ENCODE measurements at regions not wholly inside any gene's neighbourhood (a gene's known extent, or its start where the extent isn't known, plus 50 kb on each side); places are given as distances from the start of the nearest gene placed in this dataset.

GRCh38 chr1:98047171-98047570, 126.3 kb upstream of the DPYD start:
- TF ChIP-seq CTCF (IDR thresholded peaks at IDR 0.05), result no peak
- 48 to 68% methylated on average over 1 of the region's 1 CpG for WGBS, 2 donors
- H3K4me3 ChIP-seq (ENCODE audit: low read depth, poor library complexity, severe bottlenecking), result no peak overlapping the region
- DNase-seq (ENCODE audit: low spot score in 2 of 2), result no peak
- intact Hi-C loops (cut with DNase I; ENCODE audit: low total_unique reads), result loop anchor here (10.0 kb wide), 1 partner anchor 1072 kb away; no protein-coding TSS in a partner anchor

- TF ChIP-seq POLR2A (IDR thresholded peaks at IDR 0.05), result no peak
- no peak for TF ChIP-seq CTCF (IDR thresholded peaks at IDR 0.05)
- intact Hi-C loops (cut with DNase I; ENCODE audit: low total_unique reads), result loop anchor here (10.0 kb wide), 1 partner anchor 1071 kb away; no protein-coding TSS in a partner anchor
- H3K4me3 ChIP-seq (ENCODE audit: low read depth, poor library complexity, severe bottlenecking), result no peak overlapping the region
- no peak for DNase-seq (ENCODE audit: low spot score in 2 of 2)
- 4 to 6% methylated on average over 39 to 48 of the region's 51 CpGs for WGBS, 2 donors
Measured at GRCh38 chr1:98045767-98046641, 125.2 kb upstream of the DPYD start.

GRCh38 chr1:98045211-98045766, 124.5 kb upstream of the DPYD start:
- TF ChIP-seq POLR2A (IDR thresholded peaks at IDR 0.05) (no peak), CTCF (IDR thresholded peaks at IDR 0.05) (no peak)
- 1 to 5% methylated on average over 15 to 44 of the region's 48 CpGs for whole genome bisulfite sequencing, 2 donors
- H3K4me3 ChIP-seq (ENCODE audit: low read depth, poor library complexity, severe bottlenecking), result no peak overlapping the region

GRCh38 chr1:98044766-98045165, 123.9 kb upstream of the DPYD start:
- intact Hi-C loops (cut with DNase I; ENCODE audit: low total_unique reads), result loop anchor here (10.0 kb wide), 1 partner anchor 1070 kb away; no protein-coding TSS in a partner anchor
- no peak for TF ChIP-seq POLR2A (IDR thresholded peaks at IDR 0.05)
- no peak for TF ChIP-seq CTCF (IDR thresholded peaks at IDR 0.05)
- WGBS, 2 donors, result 14% methylated on average over 16 of the region's 16 CpGs
- DNase-seq (ENCODE audit: low spot score in 2 of 2), result no peak
- H3K4me3 ChIP-seq (ENCODE audit: low read depth, poor library complexity, severe bottlenecking), result no peak overlapping the region

More at GRCh38 chr1:98045211-98045766, 124.5 kb upstream of the DPYD start:
- no peak for DNase-seq (ENCODE audit: low spot score in 2 of 2)
- intact Hi-C loops (cut with DNase I; ENCODE audit: low total_unique reads), result loop anchor here (10.0 kb wide), 1 partner anchor 1070 kb away; no protein-coding TSS in a partner anchor

- no peak overlapping the region for H3K4me3 ChIP-seq (ENCODE audit: low read depth, poor library complexity, severe bottlenecking)
- DNase-seq (ENCODE audit: low spot score in 2 of 2), result no peak
- TF ChIP-seq POLR2A (IDR thresholded peaks at IDR 0.05) (no peak), CTCF (IDR thresholded peaks at IDR 0.05) (no peak)
- intact Hi-C loops (cut with DNase I; ENCODE audit: low total_unique reads), result loop anchor here (10.0 kb wide), 1 partner anchor 1069 kb away; no protein-coding TSS in a partner anchor
- WGBS, 2 donors, result 24 to 32% methylated on average over 12 of the region's 12 CpGs
Measured at GRCh38 chr1:98044071-98044697, 123.3 kb upstream of the DPYD start.
